Activated CD8-positive, alpha-beta memory T cell treated with anti-CD3 and anti-CD28 coated beads, Interleukin-2, amount 50 U/mL, for 24 hours (primary cell): ENCODE measurements at regions not wholly inside any gene's neighbourhood (a gene's known extent, or its start where the extent isn't known, plus 50 kb on each side); places are given as distances from the start of the nearest gene placed in this dataset.
"Not testable (repeated sequence)": the region's sequence is repeated elsewhere in the genome, so short reads cannot be mapped to it uniquely, and the experiment has no call there.

Experiments
- DNase-seq: peaks from one replicate; pipeline ENCODE4 v3.0.0-alpha.2; 2020; ENCODE audit errors: extremely low read depth

DNA sequence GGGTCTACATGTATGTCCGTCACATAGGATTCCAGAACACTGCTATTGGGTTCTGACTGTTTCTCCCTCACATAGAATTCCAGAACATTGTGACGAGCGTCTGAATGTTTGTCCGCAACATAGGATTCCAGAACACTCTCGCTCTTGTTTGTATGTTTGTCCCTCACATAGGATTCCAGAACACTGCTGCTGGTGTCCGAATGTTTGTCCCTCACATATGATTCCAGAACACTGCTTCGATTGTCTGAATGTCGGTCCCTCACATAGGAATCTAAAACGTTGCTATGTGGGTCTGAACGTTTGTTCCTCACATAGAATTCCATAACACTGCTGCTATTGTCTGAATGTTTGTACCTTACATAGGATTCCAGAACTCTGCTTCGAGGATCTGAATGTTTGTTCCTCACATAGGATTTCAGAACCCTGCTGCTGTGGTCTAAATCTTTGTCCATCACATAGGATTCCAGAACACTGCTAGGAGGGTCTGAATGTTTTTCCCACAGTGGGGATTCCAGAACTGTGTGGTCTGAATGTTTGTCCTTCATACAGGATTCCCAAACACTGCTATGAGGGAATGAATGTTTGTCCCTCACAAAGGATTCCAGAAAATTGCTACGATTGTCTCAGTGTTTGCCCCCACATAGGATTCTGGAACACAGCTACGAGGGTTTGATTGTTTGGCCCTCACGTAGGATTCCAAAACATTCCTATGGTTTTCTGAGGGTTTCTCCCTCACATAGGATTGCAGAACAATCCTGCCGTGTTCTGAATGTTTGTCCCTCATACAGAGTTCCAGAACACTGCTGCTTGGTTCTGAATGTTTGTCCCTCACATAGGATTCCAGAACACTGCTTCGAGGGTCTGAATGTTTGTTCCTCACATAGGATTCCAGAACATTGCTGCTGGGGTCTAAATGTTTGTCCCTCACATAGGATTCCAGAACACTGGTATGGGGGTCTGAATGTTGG lies 220.5 kb downstream of the FOXD4L6 start:
- no peak for DNase-seq

- not testable (repeated sequence) for DNase-seq
Observed at GRCh38 chr9:40906879-40907278, 221.6 kb downstream of the FOXD4L6 start.

- DNase-seq: not testable (repeated sequence)
Observed at GRCh38 chr9:40892315-40892714, 236.2 kb downstream of the FOXD4L6 start.

DNA sequence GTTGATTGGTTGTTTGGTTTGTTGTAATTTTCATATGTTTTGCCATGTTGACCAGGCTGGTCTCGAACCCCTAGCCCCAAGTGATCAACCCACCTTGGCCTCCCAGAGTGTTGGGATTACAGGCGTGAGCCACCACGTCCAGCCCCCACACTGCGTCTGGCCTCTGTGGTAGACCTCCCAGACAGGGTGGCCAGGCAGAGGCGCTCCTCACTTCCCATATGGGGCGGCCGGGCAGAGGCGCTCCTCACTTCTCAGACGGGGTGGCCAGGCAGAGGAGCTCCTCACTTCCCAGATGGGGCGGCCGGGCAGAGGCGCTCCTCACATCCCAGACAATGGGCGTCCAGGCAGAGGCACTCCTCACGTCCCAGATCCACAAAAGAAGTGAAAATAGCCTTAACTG lies 242.6 kb downstream of the FOXD4L6 start:
- not testable (repeated sequence) for DNase-seq

GRCh38 chr9:40884902-40885490 lies 243.5 kb downstream of the FOXD4L6 start:
- not testable (repeated sequence) for DNase-seq

DNA sequence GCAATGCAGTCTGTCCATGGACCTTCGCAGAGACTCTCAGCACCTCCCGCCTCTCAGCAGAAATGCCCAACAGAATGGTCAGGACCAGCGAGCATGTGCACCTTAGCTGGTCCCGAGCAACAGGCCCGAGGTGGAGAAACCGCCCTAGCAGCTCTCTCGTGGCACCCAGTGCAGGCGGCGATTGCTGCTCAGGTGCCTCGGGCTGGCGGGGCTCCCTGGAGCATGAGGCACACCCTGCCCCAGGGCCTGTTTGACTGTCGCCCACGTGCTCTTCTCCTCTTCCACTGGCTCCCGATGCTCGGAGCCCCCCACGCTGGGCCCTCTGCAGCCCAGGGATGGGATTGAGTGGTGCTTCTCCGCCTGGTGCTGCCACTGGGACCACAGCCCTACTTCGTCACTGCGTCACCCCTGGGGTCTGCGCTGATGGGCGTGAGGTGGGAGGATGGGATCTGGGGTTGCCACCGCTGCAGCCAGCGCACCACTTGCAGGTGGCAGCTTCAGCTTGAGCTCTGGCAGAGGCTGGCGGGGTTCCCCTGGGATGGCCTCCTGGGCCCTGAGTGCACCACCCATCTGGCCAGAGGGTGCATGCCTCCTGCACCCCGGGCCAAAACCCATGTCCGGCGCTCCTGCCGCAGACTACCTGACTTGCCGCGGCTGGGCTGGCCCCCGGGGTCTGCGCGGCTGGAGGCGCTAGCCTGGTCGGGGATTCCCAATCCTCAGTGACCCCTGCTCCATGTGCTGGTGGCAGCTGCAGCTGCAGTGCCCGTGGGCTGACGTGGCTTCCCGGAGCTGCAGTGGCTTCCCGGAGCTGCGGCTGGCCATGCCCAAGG lies 244.2 kb downstream of the FOXD4L6 start:
- no peak for DNase-seq

GRCh38 chr9:40883423-40884071 lies 244.9 kb downstream of the FOXD4L6 start:
- not testable (repeated sequence) for DNase-seq

DNA sequence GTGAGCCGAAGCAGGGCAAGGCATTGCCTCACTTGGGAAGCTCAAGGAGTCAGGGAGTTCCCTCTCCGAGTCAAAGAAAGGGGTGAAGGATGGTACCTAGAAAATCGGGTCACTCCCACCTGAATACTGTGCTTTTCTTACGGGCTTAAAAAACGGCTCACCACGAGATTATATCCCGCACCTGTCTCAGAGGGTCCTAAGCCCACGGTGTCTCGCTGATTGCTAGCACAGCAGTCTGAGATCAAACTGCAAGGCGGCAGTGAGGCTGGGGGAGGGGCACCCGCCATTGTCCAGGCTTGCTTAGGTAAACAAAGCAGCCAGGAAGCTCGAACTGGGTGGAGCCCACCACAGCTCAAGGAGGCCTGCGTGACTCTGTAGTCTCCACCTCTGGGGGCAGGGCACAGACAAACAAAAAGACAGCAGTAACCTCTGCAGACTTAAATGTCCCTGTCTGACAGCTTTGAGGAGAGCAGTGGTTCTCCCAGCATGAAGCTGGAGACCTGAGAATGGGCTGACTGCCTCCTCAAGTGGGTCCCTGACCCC lies 254.7 kb downstream of the FOXD4L6 start:
- not testable (repeated sequence) for DNase-seq

DNA sequence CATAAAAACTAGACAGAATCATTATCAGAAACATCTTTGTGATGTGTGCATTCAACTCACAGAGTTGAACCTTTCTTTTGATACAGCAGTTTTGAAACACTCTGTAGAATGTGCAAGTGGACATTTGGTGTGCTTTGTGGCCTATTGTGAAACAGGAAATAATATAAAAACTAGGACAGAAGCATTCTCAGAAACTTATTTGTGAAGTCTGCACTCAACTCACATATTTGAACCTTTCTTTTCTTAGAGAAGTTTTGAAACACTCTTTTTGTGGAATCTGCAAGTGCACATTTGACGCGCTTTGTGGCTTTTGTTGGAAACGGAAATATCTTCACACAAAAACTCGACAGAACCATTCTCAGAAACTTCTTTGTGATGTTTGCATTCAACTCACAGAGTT lies 260.0 kb downstream of the FOXD4L6 start:
- DNase-seq: not testable (repeated sequence)
